MM.1S (cell line): ENCODE measurements at regions not wholly inside any gene's neighbourhood (a gene's known extent, or its start where the extent isn't known, plus 50 kb on each side); places are given as distances from the start of the nearest gene placed in this dataset.

Experiments
- CTCF ChIP-seq: fragments of 300-600 bp; sonication (generic); IDR thresholded peaks from 2 replicates; pipeline ENCODE4 v1.5.1; 2016; ENCODE audit warnings: antibody characterized with exemption, low read length, mixed read lengths
- EZH2 ChIP-seq: fragments of 300-600 bp; sonication (generic); optimal IDR thresholded peaks from 2 replicates; pipeline ENCODE3; 2017; ENCODE audit warnings: low read depth, mild to moderate bottlenecking, antibody characterized with exemption, low read length, mixed read lengths

GRCh38 chr11:109193880-109194279, 228.1 kb upstream of the C11orf87 start:
- TF ChIP-seq CTCF (no peak), EZH2 (no peak)
